ENCODE measurements at regions not wholly inside any gene's neighbourhood (a gene's known extent, or its start where the extent isn't known, plus 50 kb on each side); places are given as distances from the start of the nearest gene placed in this dataset.

DNA sequence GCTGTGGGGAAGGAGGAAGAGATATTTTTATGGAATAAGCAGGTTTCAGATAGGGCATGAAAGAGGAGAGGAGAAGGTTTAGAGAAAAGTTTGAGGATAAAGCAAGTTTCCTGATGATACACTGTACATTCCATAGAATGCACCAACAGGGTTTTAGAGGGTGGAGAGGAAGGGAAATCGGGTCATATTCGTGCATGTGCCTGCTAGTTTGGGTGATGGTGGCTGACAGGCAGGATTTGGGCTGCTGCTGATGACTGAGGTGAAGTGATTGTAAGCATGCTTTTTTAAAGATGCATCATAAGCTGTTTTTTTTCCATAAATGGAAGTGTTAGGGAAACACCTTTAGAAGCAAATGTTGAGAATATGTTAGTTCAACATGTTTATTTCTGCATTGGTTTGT is 68.8 kb downstream of the PMAIP1 start:
- TF ChIP-seq, protein P1, sequence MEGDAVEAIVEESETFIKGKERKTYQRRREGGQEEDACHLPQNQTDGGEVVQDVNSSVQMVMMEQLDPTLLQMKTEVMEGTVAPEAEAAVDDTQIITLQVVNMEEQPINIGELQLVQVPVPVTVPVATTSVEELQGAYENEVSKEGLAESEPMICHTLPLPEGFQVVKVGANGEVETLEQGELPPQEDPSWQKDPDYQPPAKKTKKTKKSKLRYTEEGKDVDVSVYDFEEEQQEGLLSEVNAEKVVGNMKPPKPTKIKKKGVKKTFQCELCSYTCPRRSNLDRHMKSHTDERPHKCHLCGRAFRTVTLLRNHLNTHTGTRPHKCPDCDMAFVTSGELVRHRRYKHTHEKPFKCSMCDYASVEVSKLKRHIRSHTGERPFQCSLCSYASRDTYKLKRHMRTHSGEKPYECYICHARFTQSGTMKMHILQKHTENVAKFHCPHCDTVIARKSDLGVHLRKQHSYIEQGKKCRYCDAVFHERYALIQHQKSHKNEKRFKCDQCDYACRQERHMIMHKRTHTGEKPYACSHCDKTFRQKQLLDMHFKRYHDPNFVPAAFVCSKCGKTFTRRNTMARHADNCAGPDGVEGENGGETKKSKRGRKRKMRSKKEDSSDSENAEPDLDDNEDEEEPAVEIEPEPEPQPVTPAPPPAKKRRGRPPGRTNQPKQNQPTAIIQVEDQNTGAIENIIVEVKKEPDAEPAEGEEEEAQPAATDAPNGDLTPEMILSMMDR (IDR thresholded peaks at IDR 0.05; ENCODE audit: insufficient read depth, low read length) = no peak
- TF ChIP-seq, protein P2, sequence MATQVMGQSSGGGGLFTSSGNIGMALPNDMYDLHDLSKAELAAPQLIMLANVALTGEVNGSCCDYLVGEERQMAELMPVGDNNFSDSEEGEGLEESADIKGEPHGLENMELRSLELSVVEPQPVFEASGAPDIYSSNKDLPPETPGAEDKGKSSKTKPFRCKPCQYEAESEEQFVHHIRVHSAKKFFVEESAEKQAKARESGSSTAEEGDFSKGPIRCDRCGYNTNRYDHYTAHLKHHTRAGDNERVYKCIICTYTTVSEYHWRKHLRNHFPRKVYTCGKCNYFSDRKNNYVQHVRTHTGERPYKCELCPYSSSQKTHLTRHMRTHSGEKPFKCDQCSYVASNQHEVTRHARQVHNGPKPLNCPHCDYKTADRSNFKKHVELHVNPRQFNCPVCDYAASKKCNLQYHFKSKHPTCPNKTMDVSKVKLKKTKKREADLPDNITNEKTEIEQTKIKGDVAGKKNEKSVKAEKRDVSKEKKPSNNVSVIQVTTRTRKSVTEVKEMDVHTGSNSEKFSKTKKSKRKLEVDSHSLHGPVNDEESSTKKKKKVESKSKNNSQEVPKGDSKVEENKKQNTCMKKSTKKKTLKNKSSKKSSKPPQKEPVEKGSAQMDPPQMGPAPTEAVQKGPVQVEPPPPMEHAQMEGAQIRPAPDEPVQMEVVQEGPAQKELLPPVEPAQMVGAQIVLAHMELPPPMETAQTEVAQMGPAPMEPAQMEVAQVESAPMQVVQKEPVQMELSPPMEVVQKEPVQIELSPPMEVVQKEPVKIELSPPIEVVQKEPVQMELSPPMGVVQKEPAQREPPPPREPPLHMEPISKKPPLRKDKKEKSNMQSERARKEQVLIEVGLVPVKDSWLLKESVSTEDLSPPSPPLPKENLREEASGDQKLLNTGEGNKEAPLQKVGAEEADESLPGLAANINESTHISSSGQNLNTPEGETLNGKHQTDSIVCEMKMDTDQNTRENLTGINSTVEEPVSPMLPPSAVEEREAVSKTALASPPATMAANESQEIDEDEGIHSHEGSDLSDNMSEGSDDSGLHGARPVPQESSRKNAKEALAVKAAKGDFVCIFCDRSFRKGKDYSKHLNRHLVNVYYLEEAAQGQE (IDR thresholded peaks at IDR 0.05; ENCODE audit: insufficient replicate concordance, low read depth) = no peak
- TF ChIP-seq GABPA (IDR thresholded peaks at IDR 0.05; ENCODE audit: low read depth) = no peak
- TF ChIP-seq POLR2AphosphoS5 (IDR thresholded peaks at IDR 0.05; ENCODE audit: low read depth) = no peak

Data from HL-60 (cell line).